Stimulated activated naive CD8-positive, alpha-beta T cell treated with anti-CD3 and anti-CD28 coated beads, Interleukin-15, Interleukin-2, amounts not matched to agents 100 U/mL and 50 U/mL, for 24 hours (primary cell): ENCODE measurements at regions not wholly inside any gene's neighbourhood (a gene's known extent, or its start where the extent isn't known, plus 50 kb on each side); places are given as distances from the start of the nearest gene placed in this dataset.

Experiments used
- ATAC-seq: fragments of 150-1000 bp; cut with Tn5 transposase; one replicate; pipeline ENCODE4 v1.10.0; 2021
- DNase-seq: peaks from one replicate; pipeline ENCODE4 v3.0.0; 2021

DNA sequence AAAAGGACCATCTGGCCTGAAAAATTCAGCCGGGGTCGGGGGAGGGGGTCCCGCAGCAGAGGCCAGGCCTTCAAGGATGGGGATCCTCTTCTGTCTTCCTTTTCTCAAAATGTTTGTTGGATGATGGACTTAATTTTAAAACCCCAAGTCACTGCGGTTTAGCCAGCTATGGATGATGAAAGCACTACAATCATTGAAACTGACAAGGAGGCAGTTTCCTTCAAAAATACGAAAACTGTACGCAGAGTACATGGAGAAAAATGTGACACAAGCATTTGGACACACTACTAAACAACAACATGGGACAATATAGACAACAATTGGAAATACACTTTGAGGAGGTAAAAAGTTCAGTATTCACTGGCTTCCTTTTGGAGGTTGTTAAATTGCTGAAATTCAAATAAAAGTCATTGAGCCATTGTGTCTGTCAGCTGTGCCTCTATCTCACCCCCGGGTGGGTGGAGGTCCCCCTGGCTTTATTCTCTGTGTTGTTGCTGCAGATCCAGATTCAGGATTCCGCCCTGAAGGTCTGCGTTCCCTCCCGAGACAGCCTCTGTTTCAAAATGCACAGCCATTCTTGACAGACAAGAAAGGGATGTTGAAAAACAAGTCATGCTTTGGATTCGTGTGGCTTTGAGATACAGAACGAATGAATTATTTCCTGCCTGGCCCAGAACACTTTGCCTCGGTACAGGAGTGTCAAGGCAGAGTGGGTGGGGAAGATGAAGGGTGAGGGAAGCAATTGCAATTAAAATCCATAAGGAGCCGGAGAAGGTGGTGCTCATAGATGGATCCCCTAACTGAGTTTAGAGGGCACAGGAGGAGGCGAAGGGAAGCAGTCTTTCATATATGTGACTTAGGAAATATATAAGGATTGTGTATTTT, 118.2 kb downstream of the TTLL2 start:
- no peak for ATAC-seq

DNA sequence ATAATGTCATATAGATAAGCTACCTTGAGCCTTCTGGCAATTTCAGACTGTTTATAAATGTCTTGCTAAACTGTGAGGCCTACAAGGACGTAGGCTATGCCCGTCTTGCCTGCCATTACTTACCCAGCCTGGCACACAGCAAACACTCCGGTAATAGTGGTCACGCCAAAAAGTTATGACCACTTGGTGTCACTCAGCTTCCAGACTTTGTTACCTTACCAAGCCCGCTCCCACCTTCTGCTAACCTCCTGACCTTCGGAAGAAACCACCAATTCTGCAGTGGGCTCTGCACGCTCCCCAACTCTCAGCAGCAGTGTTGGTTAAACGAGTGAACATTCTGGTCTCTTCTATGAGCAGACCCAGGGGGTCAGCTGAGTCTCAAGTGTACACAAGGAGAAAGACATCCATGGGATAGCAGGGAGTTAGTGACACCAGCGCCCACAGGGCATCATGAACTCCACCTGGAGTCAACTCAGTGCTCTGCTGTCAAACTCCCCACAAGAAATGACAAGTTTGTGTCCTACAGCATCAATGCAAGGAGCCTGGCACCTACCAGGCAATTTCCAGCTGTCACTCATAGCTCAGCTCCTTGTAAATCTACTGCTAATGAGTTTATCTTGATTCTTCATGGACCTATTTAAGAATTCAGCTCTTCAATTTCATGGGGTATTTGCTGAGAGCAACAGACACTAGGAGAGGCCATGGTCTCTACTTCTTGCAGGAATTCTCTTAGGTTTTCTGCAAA, 119.9 kb downstream of the TTLL2 start:
- no peak for DNase-seq
- no peak for ATAC-seq

More for the DNA sequence above, 118.2 kb downstream of the TTLL2 start:
- DNase-seq = no peak

- no peak for ATAC-seq
Observed at GRCh38 chr6:167445568-167445967, 120.7 kb downstream of the TTLL2 start.

GRCh38 chr6:167446046-167446445, 121.2 kb downstream of the TTLL2 start:
- DNase-seq = no peak
- no peak for ATAC-seq

More at GRCh38 chr6:167445568-167445967, 120.7 kb downstream of the TTLL2 start:
- no peak for DNase-seq

DNA sequence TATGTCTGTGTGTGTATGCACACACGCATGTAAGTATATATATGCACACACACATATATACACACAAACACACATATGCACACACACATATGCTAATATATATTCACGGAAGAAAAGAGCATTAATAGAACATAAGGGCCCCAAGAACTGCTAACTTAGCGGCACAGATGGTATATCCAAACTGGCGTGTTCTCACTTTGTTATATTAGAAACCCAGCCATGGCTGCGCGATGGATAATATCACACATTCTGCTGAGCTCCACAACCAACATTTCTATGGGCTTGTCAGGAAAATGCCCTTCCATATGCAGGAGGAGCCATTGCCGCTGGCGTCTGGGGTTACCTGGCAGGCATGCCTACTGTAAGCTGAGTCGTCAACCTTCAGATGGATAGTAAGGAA, 122.1 kb downstream of the TTLL2 start:
- no peak for ATAC-seq

DNA sequence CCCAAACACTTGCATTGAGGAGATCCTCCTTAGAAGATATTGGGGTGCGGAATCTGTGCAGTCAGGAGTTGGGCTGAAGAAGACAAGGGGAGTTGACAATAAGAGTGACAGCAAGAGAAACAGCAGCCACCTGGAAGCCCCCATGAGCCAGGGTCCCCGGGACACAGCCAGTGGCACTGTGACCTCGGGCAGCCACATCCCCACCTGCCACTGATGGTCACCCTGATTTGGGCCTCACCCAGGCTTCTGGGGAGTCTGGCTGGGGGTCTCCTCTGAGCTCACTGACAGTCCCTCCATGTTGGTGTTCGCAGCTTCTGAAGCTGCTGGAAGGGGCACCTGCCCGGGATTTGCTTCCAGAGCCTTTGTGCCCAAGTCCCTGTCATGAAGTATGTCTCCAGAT, 123.5 kb downstream of the TTLL2 start:
- ATAC-seq = no peak

More for the DNA sequence above, 122.1 kb downstream of the TTLL2 start:
- DNase-seq = no peak

DNA sequence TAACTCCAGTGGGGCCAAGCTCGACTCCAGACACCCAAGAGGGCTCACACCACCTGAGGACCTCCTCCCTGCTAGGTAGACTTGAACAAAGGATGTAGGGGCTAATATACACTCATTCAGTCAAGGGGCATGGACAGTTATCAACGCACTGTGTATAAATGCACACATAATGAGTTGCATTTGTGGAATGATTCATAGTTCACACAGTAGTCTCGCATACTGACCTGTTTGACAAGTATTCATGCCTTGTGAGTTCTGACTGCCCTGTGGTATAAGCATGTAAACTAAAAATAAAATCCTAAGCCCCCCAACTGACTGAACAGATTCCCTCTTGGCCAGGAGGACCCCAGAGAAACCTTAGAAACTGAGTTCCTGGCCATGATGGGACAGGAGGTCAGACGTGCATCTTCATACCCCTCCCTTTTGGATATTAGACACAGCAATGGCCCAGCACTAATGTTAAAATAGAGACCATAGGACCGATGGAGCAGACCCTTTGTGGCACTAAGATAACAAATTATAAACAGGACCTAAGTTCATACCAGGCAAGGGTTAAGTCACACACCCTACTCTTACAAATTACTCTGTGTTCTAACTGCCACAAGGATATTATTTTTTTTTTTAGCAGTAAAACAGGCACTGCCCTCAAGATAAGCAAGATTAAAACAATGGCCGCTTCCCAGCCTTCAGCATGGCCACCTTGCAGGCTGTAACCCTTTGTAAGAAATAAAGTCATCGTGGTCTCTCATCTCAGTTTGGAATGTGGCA, 124.4 kb downstream of the TTLL2 start:
- ATAC-seq = no peak

More for the DNA sequence above, 123.5 kb downstream of the TTLL2 start:
- no peak for DNase-seq

GRCh38 chr6:167450626-167451025, 125.7 kb downstream of the TTLL2 start:
- no peak for ATAC-seq
- DNase-seq = no peak

More for the DNA sequence above, 124.4 kb downstream of the TTLL2 start:
- no peak for DNase-seq

- no peak for DNase-seq
- peak; percentile 11 for ATAC-seq
Observed at GRCh38 chr6:167452338-167453081, 127.6 kb downstream of the TTLL2 start.

- no peak for DNase-seq
- ATAC-seq = no peak
Observed at GRCh38 chr6:167453082-167453446, 128.2 kb downstream of the TTLL2 start.

- ATAC-seq (no peak), DNase-seq (no peak)
Observed at GRCh38 chr6:167454003-167454402, 129.1 kb downstream of the TTLL2 start.

DNA sequence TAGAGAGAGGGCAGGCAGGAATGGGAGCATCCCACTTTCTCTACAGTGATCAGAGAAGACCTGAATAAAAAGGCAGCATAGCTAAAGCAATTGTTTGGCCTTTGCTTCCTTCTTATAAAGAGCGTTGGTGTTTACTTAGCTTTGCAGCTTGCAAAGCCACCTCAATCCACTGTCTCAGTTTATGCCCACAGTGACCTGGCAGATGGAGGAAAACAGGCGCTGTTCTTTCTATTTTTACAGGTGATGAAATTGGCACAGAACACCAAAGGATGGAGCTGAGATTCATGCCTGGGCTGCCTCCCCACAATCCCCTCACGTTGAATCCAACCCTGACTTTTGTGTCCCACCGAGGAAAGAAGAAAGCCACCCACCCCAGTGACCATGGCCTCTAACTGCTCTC, 130.5 kb downstream of the TTLL2 start:
- ATAC-seq (no peak), DNase-seq (no peak)

DNA sequence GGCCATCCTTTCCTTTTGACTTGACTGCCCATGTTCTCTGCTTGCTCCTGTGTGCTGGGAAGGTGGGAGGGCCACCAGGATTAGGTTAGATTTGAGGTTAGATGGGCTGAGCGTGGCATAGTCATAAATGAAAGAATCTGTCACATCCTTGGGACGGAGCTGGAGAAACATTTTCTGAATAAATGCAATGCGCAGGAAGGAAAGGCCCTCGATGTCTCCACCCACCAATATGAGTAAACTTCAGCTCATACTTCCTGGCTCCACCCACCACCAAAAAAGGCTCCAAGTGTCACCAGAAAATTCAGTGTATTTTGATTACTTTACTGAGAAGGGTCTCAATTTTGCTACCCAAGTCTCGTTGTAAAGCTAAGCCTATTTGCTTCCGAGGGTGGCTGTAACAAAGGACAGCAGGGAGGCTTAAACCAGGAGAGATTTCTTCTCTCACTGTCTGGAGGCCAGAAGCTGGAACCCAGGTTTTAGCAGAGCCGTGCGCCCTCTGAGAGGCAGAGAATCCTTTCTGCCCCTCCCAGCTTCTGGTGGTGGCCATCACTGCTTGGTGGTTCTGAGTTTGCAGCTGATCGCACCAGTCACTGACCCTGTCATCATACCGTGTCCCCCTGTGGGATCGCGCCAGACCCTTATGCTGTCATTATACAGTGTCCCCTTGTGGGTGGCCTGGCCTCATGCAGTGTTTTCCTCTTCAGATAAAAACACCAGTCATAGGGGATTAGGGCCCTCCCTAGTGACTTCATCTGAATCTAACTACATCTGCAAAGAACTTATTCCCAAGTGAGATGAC, 137.8 kb downstream of the TTLL2 start:
- DNase-seq = no peak
- no peak for ATAC-seq

- no peak for DNase-seq
- ATAC-seq = no peak
Observed at GRCh38 chr6:167464177-167464576, 139.3 kb downstream of the TTLL2 start.

GRCh38 chr6:167465482-167465881, 140.6 kb downstream of the TTLL2 start:
- DNase-seq (no peak), ATAC-seq (no peak)

DNA sequence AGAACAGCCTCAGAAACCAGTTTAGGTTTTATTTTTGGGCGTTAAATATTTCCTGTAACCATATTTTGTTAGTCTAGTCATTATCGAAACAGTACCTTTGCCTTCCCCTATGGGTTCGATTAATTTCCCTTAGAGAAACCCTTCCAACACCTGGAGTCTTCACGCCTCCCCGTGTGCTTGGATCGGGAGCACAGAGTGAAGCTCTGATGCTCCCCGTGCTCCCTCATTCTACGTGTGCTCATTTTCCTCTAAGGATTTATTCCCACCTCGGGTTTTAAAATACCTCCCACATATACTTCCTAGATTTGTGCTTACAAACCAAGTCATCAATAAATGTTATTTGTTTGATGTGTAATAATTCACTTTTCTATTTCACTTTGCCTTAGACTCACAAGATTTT, 142.4 kb downstream of the TTLL2 start:
- DNase-seq (no peak), ATAC-seq (no peak)

DNA sequence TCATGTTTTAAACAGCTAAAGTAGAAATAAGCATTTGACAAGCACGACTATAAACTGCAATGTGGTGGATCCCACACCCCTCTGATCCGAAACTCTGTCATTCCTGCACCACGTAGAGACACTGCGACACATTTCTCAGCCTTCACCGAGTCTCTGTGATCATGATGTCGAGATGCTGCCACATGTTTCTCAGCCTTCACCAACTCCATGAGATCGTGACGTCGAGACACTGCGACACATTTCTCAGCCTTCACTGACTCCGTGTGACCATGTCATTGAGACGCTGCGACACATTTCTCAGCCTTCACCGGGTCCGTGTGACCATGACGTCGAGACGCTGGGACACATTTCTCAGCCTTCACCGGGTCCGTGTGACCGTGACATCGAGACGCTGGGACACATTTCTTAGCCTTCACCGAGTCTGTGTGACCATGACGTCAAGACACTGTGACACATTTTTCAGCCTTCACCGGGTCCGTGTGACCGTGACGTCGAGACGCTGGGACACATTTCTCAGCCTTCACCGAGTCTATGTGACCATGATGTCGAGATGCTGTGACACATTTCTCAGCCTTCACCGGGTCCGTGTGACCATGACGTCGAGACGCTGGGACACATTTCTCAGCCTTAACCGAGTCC, 143.0 kb downstream of the TTLL2 start:
- DNase-seq (no peak), ATAC-seq (no peak)

- peak; percentile 8 for DNase-seq
- ATAC-seq = no peak
Observed at GRCh38 chr6:167469101-167469500, 144.2 kb downstream of the TTLL2 start.

DNA sequence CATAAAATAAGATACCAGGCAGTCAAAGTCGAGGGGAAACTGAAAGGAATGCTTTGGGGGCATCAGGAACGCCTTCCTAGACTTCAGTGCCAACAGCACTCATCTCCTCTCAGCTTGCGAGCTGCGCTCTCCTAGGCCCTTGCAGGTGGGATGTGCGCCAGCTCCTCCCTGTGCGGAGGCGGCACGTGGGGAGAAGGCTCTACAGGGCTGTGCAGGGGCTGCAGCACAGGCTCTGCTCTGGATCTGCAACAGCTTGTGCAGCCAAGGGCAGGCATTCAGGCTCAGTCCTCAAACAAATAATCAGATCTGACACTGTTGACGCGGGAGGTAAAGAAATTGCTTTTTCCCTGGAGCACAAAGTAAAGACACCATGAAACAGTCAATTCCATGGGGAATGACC, 144.8 kb downstream of the TTLL2 start:
- ATAC-seq (no peak), DNase-seq (no peak)

GRCh38 chr6:167470101-167470835, 145.4 kb downstream of the TTLL2 start:
- DNase-seq (no peak), ATAC-seq (no peak)
